ENCODE measurements at regions not wholly inside any gene's neighbourhood (a gene's known extent, or its start where the extent isn't known, plus 50 kb on each side); places are given as distances from the start of the nearest gene placed in this dataset.

GRCh38 chr5:122559676-122560075, 215.2 kb upstream of the SNX2 start:
- peak; percentile 33 for FAIRE-seq

GRCh38 chr5:122561209-122561608, 213.7 kb upstream of the SNX2 start:
- no peak overlapping the region for H3K4me2 ChIP-seq (ENCODE audit: insufficient read depth, low read length)
- H3K27ac ChIP-seq (ENCODE audit: insufficient read depth, low read depth, low read length): no peak overlapping the region
- no TSS peak for BruUV-seq (replicated peaks)
- no peaks in the 10 kb centered on the region for H4K20me1 ChIP-seq (replicated peaks; ENCODE audit: control insufficient read depth, extremely low read depth, insufficient read depth, low read length)
- intact Hi-C loops (cut with micrococcal nuclease): no loop called here
- no peak overlapping the region for H3K4me3 ChIP-seq (replicated peaks in 1 of 3; ENCODE audit: insufficient read depth in 1 of 3, low read depth in 1 of 3, low read length in 3 of 3)
- H3K9me3 ChIP-seq (replicated peaks; ENCODE audit: control insufficient read depth, insufficient read depth, low read length): no peaks in the 10 kb centered on the region
- no peak for FAIRE-seq
- TF ChIP-seq GATA2 (IDR thresholded peaks at IDR 0.05; ENCODE audit: insufficient read depth, insufficient read length, low read depth, low read length) (no peak), JUN (IDR thresholded peaks at IDR 0.05; ENCODE audit: borderline replicate concordance, insufficient read depth, insufficient read length, low read depth) (no peak), POLR2A (IDR thresholded peaks at IDR 0.05; ENCODE audit: low read depth, low read length) (no peak), EZH2 (IDR thresholded peaks at IDR 0.05; ENCODE audit: borderline replicate concordance, low read depth, low read length, severe bottlenecking) (no peak), MAX (IDR thresholded peaks at IDR 0.05; ENCODE audit: insufficient read depth, insufficient read length) (no peak), FOS (IDR thresholded peaks at IDR 0.05; ENCODE audit: borderline replicate concordance, insufficient read depth, low read length) (no peak), CTCF (IDR thresholded peaks at IDR 0.05; ENCODE audit: extremely low read depth in 1 of 2, insufficient read depth in 1 of 2, low read depth in 1 of 2, low read length in 2 of 2) (no peak), POLR2AphosphoS5 (IDR thresholded peaks at IDR 0.05; ENCODE audit: insufficient read depth, low read depth, low read length) (no peak), MYC (IDR thresholded peaks at IDR 0.05; ENCODE audit: low read depth, low read length) (no peak)
- no peak for DNase-seq (ENCODE audit: low read depth, low spot score)
- dilution Hi-C loops (cut with MboI; ENCODE audit: extremely low pct_ligation_motif_present, low sequenced_read_pairs): no loop called here
- H3K79me2 ChIP-seq (ENCODE audit: control insufficient read depth, insufficient read depth, low read length): no peaks in the 10 kb centered on the region
- ChIA-PET CTCF (no interaction called here), POLR2A (no interaction called here)
- H3K4me1 ChIP-seq (ENCODE audit: control insufficient read depth, extremely low read depth, insufficient read depth, low read length): peaks cover 11% of the 10 kb centered on the region
- H3K9ac ChIP-seq (replicated peaks; ENCODE audit: extremely low read depth, insufficient read depth, low read length): no peak overlapping the region
- H2AFZ ChIP-seq (ENCODE audit: low read depth, low read length): no peak overlapping the region
- no peaks in the 10 kb centered on the region for H3K9me1 ChIP-seq (replicated peaks; ENCODE audit: control insufficient read depth, extremely low read depth, insufficient read depth, low read length)
- no peaks in the 10 kb centered on the region for H3K27me3 ChIP-seq (ENCODE audit: control insufficient read depth in 2 of 2, insufficient read depth in 2 of 2, low read length in 2 of 2)
- H3K36me3 ChIP-seq (ENCODE audit: control insufficient read depth in 2 of 2, extremely low read depth in 1 of 2, insufficient read depth in 2 of 2, low read length in 2 of 2): no peaks in the 10 kb centered on the region

More at GRCh38 chr5:122559676-122560075, 215.2 kb upstream of the SNX2 start:
- H3K27me3 ChIP-seq (ENCODE audit: control insufficient read depth in 2 of 2, insufficient read depth in 2 of 2, low read length in 2 of 2): no peaks in the 10 kb centered on the region
- TF ChIP-seq GATA2 (IDR thresholded peaks at IDR 0.05; ENCODE audit: insufficient read depth, insufficient read length, low read depth, low read length) (peak; percentile 19), JUN (IDR thresholded peaks at IDR 0.05; ENCODE audit: borderline replicate concordance, insufficient read depth, insufficient read length, low read depth) (peak; percentile 84), POLR2A (IDR thresholded peaks at IDR 0.05; ENCODE audit: low read depth, low read length) (no peak)
- H3K36me3 ChIP-seq (ENCODE audit: control insufficient read depth in 2 of 2, extremely low read depth in 1 of 2, insufficient read depth in 2 of 2, low read length in 2 of 2): no peaks in the 10 kb centered on the region
- H3K4me1 ChIP-seq (ENCODE audit: control insufficient read depth, extremely low read depth, insufficient read depth, low read length): peaks cover 11% of the 10 kb centered on the region
- no peak overlapping the region for H3K27ac ChIP-seq (ENCODE audit: insufficient read depth, low read depth, low read length)
- ChIA-PET POLR2A (no interaction called here), CTCF (no interaction called here)
- intact Hi-C loops (cut with micrococcal nuclease) (no loop called here), dilution Hi-C loops (cut with MboI; ENCODE audit: extremely low pct_ligation_motif_present, low sequenced_read_pairs) (no loop called here)
- no peak overlapping the region for H3K9ac ChIP-seq (replicated peaks; ENCODE audit: extremely low read depth, insufficient read depth, low read length)
- H3K9me1 ChIP-seq (replicated peaks; ENCODE audit: control insufficient read depth, extremely low read depth, insufficient read depth, low read length): no peaks in the 10 kb centered on the region
- H3K79me2 ChIP-seq (ENCODE audit: control insufficient read depth, insufficient read depth, low read length): no peaks in the 10 kb centered on the region
- no peaks in the 10 kb centered on the region for H4K20me1 ChIP-seq (replicated peaks; ENCODE audit: control insufficient read depth, extremely low read depth, insufficient read depth, low read length)
- DNase-seq (ENCODE audit: low read depth, low spot score): peak; percentile 69
- H3K4me3 ChIP-seq (replicated peaks in 1 of 3; ENCODE audit: insufficient read depth in 1 of 3, low read depth in 1 of 3, low read length in 3 of 3): no peak overlapping the region
- H2AFZ ChIP-seq (ENCODE audit: low read depth, low read length): no peak overlapping the region
- H3K9me3 ChIP-seq (replicated peaks; ENCODE audit: control insufficient read depth, insufficient read depth, low read length): no peaks in the 10 kb centered on the region
- BruUV-seq (replicated peaks): no TSS peak
- H3K4me2 ChIP-seq (ENCODE audit: insufficient read depth, low read length): peak overlapping the region; percentile 36
